Kidney (tissue), 13 donors: ENCODE measurements at regions not wholly inside any gene's neighbourhood (a gene's known extent, or its start where the extent isn't known, plus 50 kb on each side); places are given as distances from the start of the nearest gene placed in this dataset.
"Not testable (repeated sequence)": the region's sequence is repeated elsewhere in the genome, so short reads cannot be mapped to it uniquely, and the experiment has no call there.

Experiments used
- DNase-seq, 5 donors: peaks; one replicate each; pipeline ENCODE4 v3.0.0-alpha.2; 2013 to 2020
- FAIRE-seq: peaks from 2 replicates; lab custom pipeline; 2012; peaks lifted over from hg19 to GRCh38; lab: Jason Lieb, UNC
- H3K27ac ChIP-seq, 2 donors: one replicate each; pipeline ENCODE4 v1.7.0; 2013; ENCODE audit warnings: low read depth in 2 of 2, low read length in 2 of 2, inconsistent platforms in 1 of 2
- H3K27me3 ChIP-seq: one replicate; pipeline ENCODE4 v1.7.1; 2013; ENCODE audit warnings: low read length, inconsistent platforms; ENCODE audit not compliant: control insufficient read depth, insufficient read depth
- H3K36me3 ChIP-seq, 3 donors: one replicate each; pipeline versions ENCODE4 v1.7.0 to v1.7.1; 2013; ENCODE audit warnings: low read length in 3 of 3, control low read depth in 1 of 3, inconsistent platforms in 1 of 3; ENCODE audit not compliant: insufficient read depth in 3 of 3, control insufficient read depth in 2 of 3
- H3K4me1 ChIP-seq, 3 donors: one replicate each; pipeline versions ENCODE4 v1.7.0 to v1.7.1; 2013; ENCODE audit warnings: low read length in 3 of 3, inconsistent platforms in 1 of 3, low read depth in 1 of 3; ENCODE audit not compliant: control insufficient read depth in 2 of 3, insufficient read depth in 2 of 3
- H3K4me3 ChIP-seq, 3 donors: one replicate each; pipeline versions ENCODE4 v1.7.0 to v1.8.1; 2013; ENCODE audit warnings: low read length in 3 of 3, control low read depth in 1 of 3, inconsistent platforms in 1 of 3
- H3K9ac ChIP-seq, 3 donors: one replicate each; pipeline versions ENCODE4 v1.7.0 to v1.7.1; 2013; ENCODE audit warnings: low read length in 3 of 3, control low read depth in 1 of 3, inconsistent platforms in 1 of 3
- H3K9me3 ChIP-seq, 3 donors: one replicate each; pipeline versions ENCODE4 v1.7.0 to v1.7.1; 2013; ENCODE audit warnings: low read length in 3 of 3, control low read depth in 1 of 3, inconsistent platforms in 1 of 3; ENCODE audit not compliant: control insufficient read depth in 2 of 3, insufficient read depth in 1 of 3
- CTCF ChIP-seq: IDR thresholded peaks from 3 replicates; pipeline ENCODE4 v1.5.1; 2012; ENCODE audit warnings: mild to moderate bottlenecking, moderate library complexity, borderline replicate concordance; ENCODE audit not compliant: insufficient read depth; ENCODE audit errors: extremely low read depth
- intact Hi-C: fragments of 100-400 bp; cut with DNase I; formaldehyde crosslinking; loops from one replicate; pipeline ENCODE4 v1.11.1; 2022
- donor health status: control.
- donor health status: control.
- donor health status: control.
- donor health status: control.
- donor health status: control.
- donor health status: DM: yes; HTN: yes; CAD: no.
- donor health status: Normal renal cell carcinoma (clear cell type).

- Histone ChIP-seq H3K4me3 (no peak overlapping the region), H3K9me3 (no peaks in the 10 kb centered on the region), H3K9ac (no peak overlapping the region), H3K27me3 (no peaks in the 10 kb centered on the region), H3K36me3 (no peaks in the 10 kb centered on the region), H3K4me1 (no peaks in the 10 kb centered on the region), H3K27ac (no peak overlapping the region)
- FAIRE-seq (no peak), DNase-seq (no peak)
- no peak for TF ChIP-seq CTCF
- intact Hi-C loops, result no loop called here
Observed at GRCh38 chr3:84318273-84318809, 640.4 kb upstream of the CADM2 start.

GRCh38 chr3:84365563-84366278 lies 593.1 kb upstream of the CADM2 start:
- H3K27me3 ChIP-seq, intact Hi-C loops, H3K4me3 ChIP-seq, H3K27ac ChIP-seq, H3K9me3 ChIP-seq, H3K9ac ChIP-seq, H3K4me1 ChIP-seq, FAIRE-seq, H3K36me3 ChIP-seq: not testable (repeated sequence)
- DNase-seq, result peak in 1 of 5 donors; percentile 53
